Activated B cell treated with CpG ODN at 0.5 μM for 24 hours (primary cell): ENCODE measurements at regions not wholly inside any gene's neighbourhood (a gene's known extent, or its start where the extent isn't known, plus 50 kb on each side); places are given as distances from the start of the nearest gene placed in this dataset.

Source experiments
- ATAC-seq: fragments of 200-7000 bp; cut with Tn5 transposase; one replicate; pipeline ENCODE4 v1.10.0; 2021; ENCODE audit warnings: low read depth, mild to moderate bottlenecking, moderate library complexity
- CTCF ChIA-PET: fragments of 350-600 bp; sonication (Branson Sonifier 250); formaldehyde crosslinking; loops from one replicate; lab custom pipeline; 2021; ENCODE audit warnings: antibody characterized with exemption; lab: Charles Lee
- POLR2A ChIA-PET: fragments of 350-600 bp; sonication (Branson Sonifier 250); formaldehyde crosslinking; loops from one replicate; lab custom pipeline; 2021; ENCODE audit warnings: antibody characterized with exemption; lab: Charles Lee
- DNase-seq: peaks from one replicate; pipeline ENCODE4 v3.0.0; 2022
- H3K27ac Mint-ChIP-seq: one replicate; pipeline ENCODE4 v1.8.0; 2020; ENCODE audit warnings: mixed read lengths
- H3K27me3 Mint-ChIP-seq: one replicate; pipeline ENCODE4 v1.8.0; 2021; ENCODE audit warnings: mixed read lengths
- H3K36me3 Mint-ChIP-seq: one replicate; pipeline ENCODE4 v1.8.0; 2021; ENCODE audit warnings: low read depth, mixed read lengths
- H3K4me1 Mint-ChIP-seq: one replicate; pipeline ENCODE4 v1.8.0; 2021; ENCODE audit warnings: mixed read lengths
- H3K4me3 Mint-ChIP-seq: one replicate; pipeline ENCODE4 v1.8.0; 2020; ENCODE audit warnings: mild to moderate bottlenecking, mixed read lengths
- H3K9me3 Mint-ChIP-seq: one replicate; pipeline ENCODE4 v1.8.0; 2020; ENCODE audit warnings: mixed read lengths
- CTCF ChIP-seq: fragments of 200-600 bp; IDR thresholded peaks from one replicate; pipeline ENCODE4 v1.8.0; 2022; ENCODE audit warnings: antibody characterized with exemption, mild to moderate bottlenecking
- intact Hi-C: fragments of 100-400 bp; cut with micrococcal nuclease; formaldehyde crosslinking; loops from one replicate; pipeline ENCODE4 v1.15.1; 2024

GRCh38 chr22:48362721-48363404, 1464.8 kb downstream of the BRD1 start:
- Mint-ChIP-seq H3K4me3 (no peak overlapping the region), H3K9me3 (no peaks in the 10 kb centered on the region), H3K27ac (no peak overlapping the region), H3K4me1 (no peaks in the 10 kb centered on the region), H3K27me3 (peaks cover 3% of the 10 kb centered on the region), H3K36me3 (no peaks in the 10 kb centered on the region)
- POLR2A ChIA-PET: no interaction called here
- no peak for TF ChIP-seq CTCF
- intact Hi-C loops: no loop called here
- CTCF ChIA-PET: no interaction called here
- DNase-seq: no peak
- no peak for ATAC-seq

DNA sequence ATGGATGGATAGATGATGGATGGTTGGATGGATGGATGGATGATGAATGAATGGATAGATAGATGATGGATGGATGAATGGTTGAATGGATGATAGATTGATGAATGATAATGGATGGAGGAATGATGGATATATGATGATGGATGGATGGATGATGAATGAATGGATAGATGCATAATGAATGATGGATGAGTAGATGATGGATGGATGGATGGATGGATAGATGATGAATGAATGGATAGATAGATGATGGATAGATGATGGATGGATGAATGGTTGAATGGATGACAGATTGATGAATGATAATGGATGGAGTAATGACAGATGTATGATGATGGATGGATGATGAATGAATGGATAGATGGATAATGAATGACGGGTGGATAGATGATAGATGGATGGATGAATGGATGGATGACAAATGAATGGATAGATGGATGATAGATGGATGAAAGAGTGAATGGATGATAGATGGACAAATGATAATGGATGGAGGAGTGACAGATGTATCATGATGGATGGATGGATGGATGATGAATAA, 1466.5 kb downstream of the BRD1 start:
- Mint-ChIP-seq H3K4me3 (no peak overlapping the region), H3K4me1 (no peaks in the 10 kb centered on the region), H3K9me3 (no peaks in the 10 kb centered on the region), H3K27ac (no peak overlapping the region), H3K27me3 (no peaks in the 10 kb centered on the region), H3K36me3 (no peaks in the 10 kb centered on the region)
- ATAC-seq (no peak), DNase-seq (no peak)
- ChIA-PET CTCF (no interaction called here), POLR2A (no interaction called here)
- no peak for TF ChIP-seq CTCF
- intact Hi-C loops: no loop called here

- intact Hi-C loops: no loop called here
- no peaks in the 10 kb centered on the region for H3K36me3 Mint-ChIP-seq
- ATAC-seq: no peak
Observed at GRCh38 chr22:48359613-48359965, 1468.1 kb downstream of the BRD1 start.

DNA sequence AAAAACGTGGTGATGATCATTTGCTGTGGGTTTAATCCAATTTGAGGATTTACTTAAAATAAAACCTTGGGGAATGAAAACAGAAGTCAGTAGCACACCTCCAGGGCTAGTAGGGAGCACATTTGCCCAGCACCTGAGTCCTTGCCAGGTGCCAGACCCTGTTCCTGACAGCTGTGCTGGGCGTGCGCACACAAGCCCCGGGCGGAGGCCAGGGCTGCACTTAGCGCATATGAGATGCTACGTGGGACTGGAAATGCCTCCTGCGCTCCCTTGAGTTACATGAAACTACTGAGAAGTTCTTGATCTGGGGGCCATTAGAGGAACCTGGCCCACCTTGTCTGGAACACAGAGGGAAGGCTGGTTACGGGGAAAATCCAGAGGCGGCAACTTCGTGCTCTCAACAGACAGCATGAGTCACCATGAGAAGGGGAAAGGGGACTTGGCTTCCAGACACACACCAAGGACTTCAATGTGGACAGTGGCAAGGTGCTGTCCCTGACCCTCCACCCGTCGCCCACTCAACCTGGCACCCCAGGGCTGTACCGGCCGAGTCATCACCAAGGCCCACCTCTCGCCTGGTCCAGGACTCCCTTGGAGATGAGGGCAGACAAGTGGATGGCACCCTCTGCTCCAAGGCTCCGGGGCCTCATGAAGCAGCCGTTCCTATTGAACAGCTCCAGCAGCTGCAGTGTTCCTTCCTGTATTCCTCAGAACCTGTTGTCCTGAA, 1468.6 kb downstream of the BRD1 start:
- POLR2A ChIA-PET: no interaction called here
- no peak for TF ChIP-seq CTCF
- Mint-ChIP-seq H3K27me3 (peaks cover 2% of the 10 kb centered on the region), H3K4me1 (no peaks in the 10 kb centered on the region), H3K9me3 (no peaks in the 10 kb centered on the region), H3K27ac (no peak overlapping the region), H3K4me3 (no peak overlapping the region), H3K36me3 (no peaks in the 10 kb centered on the region)
- DNase-seq (no peak), ATAC-seq (no peak)
- CTCF ChIA-PET: no interaction called here
- intact Hi-C loops: no loop called here

More at GRCh38 chr22:48359613-48359965, 1468.1 kb downstream of the BRD1 start:
- POLR2A ChIA-PET: no interaction called here
- DNase-seq: no peak
- H3K27me3 Mint-ChIP-seq: peaks cover 2% of the 10 kb centered on the region
- no peak overlapping the region for H3K4me3 Mint-ChIP-seq
- no peak overlapping the region for H3K27ac Mint-ChIP-seq
- no peaks in the 10 kb centered on the region for H3K4me1 Mint-ChIP-seq
- CTCF ChIA-PET: no interaction called here
- TF ChIP-seq CTCF: no peak
- H3K9me3 Mint-ChIP-seq: no peaks in the 10 kb centered on the region

- intact Hi-C loops: no loop called here
- CTCF ChIA-PET: no interaction called here
- H3K9me3 Mint-ChIP-seq: no peaks in the 10 kb centered on the region
- peaks cover 4% of the 10 kb centered on the region for H3K27me3 Mint-ChIP-seq
- no peaks in the 10 kb centered on the region for H3K36me3 Mint-ChIP-seq
- DNase-seq (no peak), ATAC-seq (no peak)
- H3K4me3 Mint-ChIP-seq: no peak overlapping the region
- POLR2A ChIA-PET: no interaction called here
- TF ChIP-seq CTCF: no peak
- no peak overlapping the region for H3K27ac Mint-ChIP-seq
- no peaks in the 10 kb centered on the region for H3K4me1 Mint-ChIP-seq
Observed at GRCh38 chr22:48357961-48358360, 1469.7 kb downstream of the BRD1 start.
